ENCODE measurements at regions not wholly inside any gene's neighbourhood (a gene's known extent, or its start where the extent isn't known, plus 50 kb on each side); places are given as distances from the start of the nearest gene placed in this dataset.

- Mint-ChIP-seq H3K27ac (no peak overlapping the region), H3K27me3 (ENCODE audit: insufficient read depth, low read depth, poor library complexity) (peaks cover 2% of the 10 kb centered on the region), H3K9me3 (peaks cover 36% of the 10 kb centered on the region), H3K4me1 (no peaks in the 10 kb centered on the region), H3K36me3 (ENCODE audit: low read depth) (peaks cover 11% of the 10 kb centered on the region), H3K4me3 (no peak overlapping the region)
- Histone ChIP-seq H3K4me3 (no peak overlapping the region), H3K4me1 (ENCODE audit: insufficient read depth) (no peaks in the 10 kb centered on the region), H4K20me1 (replicated peaks; ENCODE audit: insufficient read depth) (no peaks in the 10 kb centered on the region), H3K4me2 (no peak overlapping the region), H3K27ac (ENCODE audit: low read depth) (no peak overlapping the region), H3K27me3 (ENCODE audit: insufficient read depth) (no peaks in the 10 kb centered on the region), H3K9me2 (ENCODE audit: insufficient read depth) (no peaks in the 10 kb centered on the region), H3K79me2 (replicated peaks; ENCODE audit: insufficient read depth) (no peaks in the 10 kb centered on the region), H2AFZ (no peak overlapping the region), H3K36me3 (ENCODE audit: insufficient read depth) (no peaks in the 10 kb centered on the region), H3F3A (replicated peaks; ENCODE audit: low read depth) (no peaks in the 10 kb centered on the region)
- no peak for ATAC-seq
- no peak for DNase-seq (ENCODE audit: low spot score)
- TF ChIP-seq CREB1 (CRISPR knock-in tag; IDR thresholded peaks at IDR 0.05; ENCODE audit: low read depth) (no peak), STAT1 (IDR thresholded peaks at IDR 0.05; ENCODE audit: unreplicated experiment) (no peak), EZH2phosphoT487 (IDR thresholded peaks at IDR 0.05; ENCODE audit: unreplicated experiment) (no peak), ETS1 (IDR thresholded peaks at IDR 0.05) (no peak), NANOG (IDR thresholded peaks at IDR 0.05; ENCODE audit: borderline replicate concordance) (no peak), CTCF (conservative IDR thresholded peaks at IDR 0.05; ENCODE audit: low read depth in 2 of 2) (no peak), EZH2 (IDR thresholded peaks at IDR 0.05; ENCODE audit: low read depth, unreplicated experiment) (no peak)
- TF ChIP-seq, protein P1, sequence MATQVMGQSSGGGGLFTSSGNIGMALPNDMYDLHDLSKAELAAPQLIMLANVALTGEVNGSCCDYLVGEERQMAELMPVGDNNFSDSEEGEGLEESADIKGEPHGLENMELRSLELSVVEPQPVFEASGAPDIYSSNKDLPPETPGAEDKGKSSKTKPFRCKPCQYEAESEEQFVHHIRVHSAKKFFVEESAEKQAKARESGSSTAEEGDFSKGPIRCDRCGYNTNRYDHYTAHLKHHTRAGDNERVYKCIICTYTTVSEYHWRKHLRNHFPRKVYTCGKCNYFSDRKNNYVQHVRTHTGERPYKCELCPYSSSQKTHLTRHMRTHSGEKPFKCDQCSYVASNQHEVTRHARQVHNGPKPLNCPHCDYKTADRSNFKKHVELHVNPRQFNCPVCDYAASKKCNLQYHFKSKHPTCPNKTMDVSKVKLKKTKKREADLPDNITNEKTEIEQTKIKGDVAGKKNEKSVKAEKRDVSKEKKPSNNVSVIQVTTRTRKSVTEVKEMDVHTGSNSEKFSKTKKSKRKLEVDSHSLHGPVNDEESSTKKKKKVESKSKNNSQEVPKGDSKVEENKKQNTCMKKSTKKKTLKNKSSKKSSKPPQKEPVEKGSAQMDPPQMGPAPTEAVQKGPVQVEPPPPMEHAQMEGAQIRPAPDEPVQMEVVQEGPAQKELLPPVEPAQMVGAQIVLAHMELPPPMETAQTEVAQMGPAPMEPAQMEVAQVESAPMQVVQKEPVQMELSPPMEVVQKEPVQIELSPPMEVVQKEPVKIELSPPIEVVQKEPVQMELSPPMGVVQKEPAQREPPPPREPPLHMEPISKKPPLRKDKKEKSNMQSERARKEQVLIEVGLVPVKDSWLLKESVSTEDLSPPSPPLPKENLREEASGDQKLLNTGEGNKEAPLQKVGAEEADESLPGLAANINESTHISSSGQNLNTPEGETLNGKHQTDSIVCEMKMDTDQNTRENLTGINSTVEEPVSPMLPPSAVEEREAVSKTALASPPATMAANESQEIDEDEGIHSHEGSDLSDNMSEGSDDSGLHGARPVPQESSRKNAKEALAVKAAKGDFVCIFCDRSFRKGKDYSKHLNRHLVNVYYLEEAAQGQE (IDR thresholded peaks at IDR 0.05; ENCODE audit: unreplicated experiment): no peak
These were observed 194.2 kb upstream of the HDAC4 start for GRCh38 chr2:239594772-239595608.
